GM19328 (cell line): ENCODE measurements at regions not wholly inside any gene's neighbourhood (a gene's known extent, or its start where the extent isn't known, plus 50 kb on each side); places are given as distances from the start of the nearest gene placed in this dataset.

ENCODE experiments used
- ATAC-seq: cut with Tn5 transposase; IDR thresholded peaks from one replicate; pipeline ENCODE4 v1.9.1; 2021; ENCODE audit warnings: mild to moderate bottlenecking, moderate library complexity; ENCODE audit not compliant: unreplicated experiment

- no peak for ATAC-seq
Measured at GRCh38 chr5:2256691-2257280, 374.1 kb upstream of the IRX4 start.

- no peak for ATAC-seq
Measured at GRCh38 chr5:2255915-2256690, 373.4 kb upstream of the IRX4 start.

GRCh38 chr5:2254880-2255750, 372.4 kb upstream of the IRX4 start:
- no peak for ATAC-seq

- ATAC-seq, result no peak
Measured at GRCh38 chr5:2254406-2254805, 371.7 kb upstream of the IRX4 start.

GRCh38 chr5:2253040-2253975, 370.6 kb upstream of the IRX4 start:
- no peak for ATAC-seq

GRCh38 chr5:2251751-2252150, 369.0 kb upstream of the IRX4 start:
- no peak for ATAC-seq

GRCh38 chr5:2251298-2251697, 368.6 kb upstream of the IRX4 start:
- ATAC-seq, result no peak

GRCh38 chr5:2250365-2250950, 367.7 kb upstream of the IRX4 start:
- ATAC-seq, result no peak

GRCh38 chr5:2249442-2249841, 366.7 kb upstream of the IRX4 start:
- no peak for ATAC-seq

- no peak for ATAC-seq
Measured at GRCh38 chr5:2249026-2249425, 366.3 kb upstream of the IRX4 start.

GRCh38 chr5:2242539-2242938, 359.8 kb upstream of the IRX4 start:
- no peak for ATAC-seq

- no peak for ATAC-seq
Measured at GRCh38 chr5:2241842-2242241, 359.1 kb upstream of the IRX4 start.

GRCh38 chr5:2240118-2240904, 357.6 kb upstream of the IRX4 start:
- no peak for ATAC-seq

- no peak for ATAC-seq
Measured at GRCh38 chr5:2239201-2239910, 356.6 kb upstream of the IRX4 start.

- ATAC-seq, result no peak
Measured at GRCh38 chr5:2238732-2239131, 356.0 kb upstream of the IRX4 start.

- ATAC-seq, result no peak
Measured at GRCh38 chr5:2227433-2227832, 344.7 kb upstream of the IRX4 start.

- ATAC-seq, result no peak
Measured at GRCh38 chr5:2224689-2225088, 342.0 kb upstream of the IRX4 start.

- no peak for ATAC-seq
Measured at GRCh38 chr5:2223303-2223702, 340.6 kb upstream of the IRX4 start.
